ENCODE measurements at regions not wholly inside any gene's neighbourhood (a gene's known extent, or its start where the extent isn't known, plus 50 kb on each side); places are given as distances from the start of the nearest gene placed in this dataset.
A peak's percentile ranks its signal among the peaks of the same experiment; 100 is the strongest.

DNA sequence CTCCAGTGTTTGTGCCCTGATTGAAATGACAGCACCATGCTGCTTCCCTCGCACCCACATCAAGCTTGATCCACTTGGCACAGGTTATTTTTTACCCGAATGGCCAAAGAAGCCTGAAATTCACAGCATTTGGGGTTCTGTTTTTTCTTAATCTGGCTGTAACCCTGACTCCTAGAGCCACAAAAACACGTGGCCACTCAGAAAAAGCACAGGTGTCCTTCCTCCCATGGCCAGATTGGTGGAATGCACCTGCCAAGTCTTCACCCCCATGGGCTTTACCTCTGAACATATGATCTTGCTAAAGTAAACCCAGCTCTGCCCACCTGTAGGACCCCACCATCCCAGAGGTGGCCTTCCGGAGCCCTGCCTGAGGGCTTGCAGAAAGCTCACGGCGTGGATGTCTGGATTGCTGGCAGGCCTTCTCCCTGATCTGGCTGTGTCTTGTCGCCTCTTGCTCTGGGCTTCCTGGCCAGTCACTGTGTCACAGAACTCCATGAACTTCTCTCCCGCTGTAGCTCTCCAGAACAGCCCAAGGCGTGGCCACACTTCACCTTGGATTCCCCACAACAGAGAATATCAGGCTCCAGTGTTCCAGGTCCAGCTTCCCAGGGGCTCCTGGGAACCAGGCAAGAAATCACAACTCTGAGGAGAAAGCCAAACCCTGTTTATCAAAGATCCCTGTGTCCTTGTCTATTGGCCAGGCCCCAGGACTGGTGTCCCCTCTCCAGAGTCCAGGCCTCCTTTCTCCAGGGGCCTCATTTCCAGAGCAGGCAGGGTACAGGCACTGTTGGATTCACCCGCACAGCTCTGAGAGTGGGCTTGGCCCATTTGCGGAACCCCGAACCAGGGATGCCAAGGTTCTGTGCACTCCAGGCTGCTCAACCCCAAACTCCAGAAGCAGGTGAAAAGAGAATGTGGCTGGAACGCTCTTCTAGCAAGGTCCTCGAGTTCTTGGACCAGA, 272.5 kb downstream of the SYK start:
- H3K27ac ChIP-seq = no peak overlapping the region
- H3K4me1 ChIP-seq (replicated peaks in 1 of 2) = no peaks in the 10 kb centered on the region
- 92 to 95% (median 93%) methylated on average over 7 to 14 of the region's 14 CpGs for WGBS, 4 donors
- no peak for TF ChIP-seq POLR2A (IDR thresholded peaks at IDR 0.05)
- TF ChIP-seq, protein P1, sequence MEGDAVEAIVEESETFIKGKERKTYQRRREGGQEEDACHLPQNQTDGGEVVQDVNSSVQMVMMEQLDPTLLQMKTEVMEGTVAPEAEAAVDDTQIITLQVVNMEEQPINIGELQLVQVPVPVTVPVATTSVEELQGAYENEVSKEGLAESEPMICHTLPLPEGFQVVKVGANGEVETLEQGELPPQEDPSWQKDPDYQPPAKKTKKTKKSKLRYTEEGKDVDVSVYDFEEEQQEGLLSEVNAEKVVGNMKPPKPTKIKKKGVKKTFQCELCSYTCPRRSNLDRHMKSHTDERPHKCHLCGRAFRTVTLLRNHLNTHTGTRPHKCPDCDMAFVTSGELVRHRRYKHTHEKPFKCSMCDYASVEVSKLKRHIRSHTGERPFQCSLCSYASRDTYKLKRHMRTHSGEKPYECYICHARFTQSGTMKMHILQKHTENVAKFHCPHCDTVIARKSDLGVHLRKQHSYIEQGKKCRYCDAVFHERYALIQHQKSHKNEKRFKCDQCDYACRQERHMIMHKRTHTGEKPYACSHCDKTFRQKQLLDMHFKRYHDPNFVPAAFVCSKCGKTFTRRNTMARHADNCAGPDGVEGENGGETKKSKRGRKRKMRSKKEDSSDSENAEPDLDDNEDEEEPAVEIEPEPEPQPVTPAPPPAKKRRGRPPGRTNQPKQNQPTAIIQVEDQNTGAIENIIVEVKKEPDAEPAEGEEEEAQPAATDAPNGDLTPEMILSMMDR (IDR thresholded peaks at IDR 0.05) = no peak
- intact Hi-C loops (cut with DNase I) = no loop called here
- DNase-seq = no peak
- H3K27me3 ChIP-seq = no peaks in the 10 kb centered on the region
- H3K4me3 ChIP-seq = no peak overlapping the region
- no peaks in the 10 kb centered on the region for H3K36me3 ChIP-seq (replicated peaks in 1 of 2)
- H3K9me3 ChIP-seq (replicated peaks in 1 of 3) = no peaks in the 10 kb centered on the region

DNA sequence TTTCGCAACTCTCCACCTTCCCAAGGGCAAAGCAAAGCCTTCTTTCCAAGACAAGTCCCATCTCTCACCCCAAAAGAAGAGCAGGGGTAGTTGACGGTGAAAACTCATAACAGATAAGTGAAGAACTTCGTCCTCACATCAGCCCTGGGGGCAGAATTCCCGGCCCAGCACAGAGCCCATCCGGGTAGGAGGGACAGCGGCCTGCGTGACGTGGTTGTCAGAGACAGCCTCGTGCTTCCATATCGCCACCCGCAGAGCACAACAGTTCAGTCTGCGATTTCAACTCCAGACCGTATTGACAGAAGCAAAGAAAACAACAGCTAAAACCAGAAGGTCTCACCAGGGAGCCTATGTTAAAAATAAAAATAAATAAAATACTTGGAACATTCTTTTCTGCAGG, 273.2 kb downstream of the SYK start:
- intact Hi-C loops (cut with DNase I) = no loop called here
- no peak overlapping the region for H3K4me3 ChIP-seq
- no peaks in the 10 kb centered on the region for H3K4me1 ChIP-seq (replicated peaks in 1 of 2)
- no peaks in the 10 kb centered on the region for H3K9me3 ChIP-seq (replicated peaks in 1 of 3)
- WGBS, 4 donors = 88 to 95% (median 93%) methylated on average over 13 of the region's 13 CpGs
- H3K36me3 ChIP-seq (replicated peaks in 1 of 2) = no peaks in the 10 kb centered on the region
- TF ChIP-seq, protein P1 (IDR thresholded peaks at IDR 0.05) = no peak
- TF ChIP-seq POLR2A (IDR thresholded peaks at IDR 0.05) = no peak
- H3K27ac ChIP-seq = no peak overlapping the region
- DNase-seq = no peak
- no peaks in the 10 kb centered on the region for H3K27me3 ChIP-seq

DNA sequence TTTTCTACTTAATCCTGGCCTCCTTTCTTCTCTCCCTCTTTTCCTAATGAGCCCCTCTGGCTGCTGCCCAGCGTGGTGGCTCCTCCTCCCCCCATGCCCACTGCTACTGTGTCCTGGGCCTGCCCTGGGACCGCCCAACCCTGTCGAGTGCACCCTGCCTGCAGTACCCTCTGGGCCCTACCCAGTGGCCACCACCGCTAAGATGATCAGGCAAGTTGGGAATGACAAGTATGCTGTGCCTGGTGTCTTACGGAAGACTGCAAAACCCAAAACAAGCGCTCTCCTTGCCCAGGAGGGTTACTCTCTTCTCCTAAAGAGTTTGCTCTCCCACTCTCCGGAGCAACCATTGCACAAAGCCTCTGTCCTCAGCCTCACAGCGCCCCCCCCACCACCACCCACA, 273.7 kb downstream of the SYK start:
- no peak for DNase-seq
- no peak overlapping the region for H3K27ac ChIP-seq

DNA sequence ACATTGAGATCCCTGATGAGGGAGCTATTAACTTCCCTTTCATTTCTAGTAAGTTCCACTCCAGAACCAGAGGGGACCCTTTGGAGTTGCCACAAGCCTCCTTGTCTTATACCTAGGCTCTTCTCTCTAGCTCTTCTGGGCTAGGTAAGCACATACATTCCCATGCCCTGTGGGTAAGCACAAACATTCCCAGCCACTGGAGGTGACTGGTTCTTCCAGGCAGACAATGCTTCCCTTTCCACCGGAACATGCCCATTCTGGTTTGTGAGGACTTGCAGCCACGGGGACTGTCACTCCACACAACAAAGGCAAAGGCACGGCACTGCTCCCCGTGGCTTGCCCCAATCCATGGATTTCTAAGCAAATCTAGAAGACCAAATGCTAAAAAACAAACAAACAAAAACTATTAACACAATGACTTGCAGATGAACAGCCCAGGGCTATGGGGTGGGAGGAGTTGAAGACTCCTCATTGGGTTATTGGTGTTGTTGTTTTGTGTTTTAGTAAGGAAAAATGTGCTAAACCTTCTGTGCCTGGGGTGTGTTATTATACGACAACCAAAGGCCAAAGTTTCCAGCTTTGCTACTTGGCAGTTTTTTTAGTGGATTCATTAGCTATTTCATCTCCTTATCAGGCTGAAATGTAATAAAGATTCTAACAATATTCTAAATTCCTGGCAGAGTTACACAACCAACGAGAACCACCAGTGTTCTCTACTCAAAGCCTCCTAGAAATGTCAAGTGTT, 276.2 kb downstream of the SYK start:
- TF ChIP-seq POLR2A (IDR thresholded peaks at IDR 0.05) = no peak
- TF ChIP-seq, protein P1 (IDR thresholded peaks at IDR 0.05) = no peak
- 85 to 89% (median 87%) methylated on average over 6 of the region's 6 CpGs for WGBS, 4 donors
- intact Hi-C loops (cut with DNase I) = no loop called here
- H3K27me3 ChIP-seq = no peaks in the 10 kb centered on the region
- no peaks in the 10 kb centered on the region for H3K36me3 ChIP-seq (replicated peaks in 1 of 2)
- no peak overlapping the region for H3K4me3 ChIP-seq
- H3K27ac ChIP-seq = peak overlapping the region in 1 of 5 donors; percentile 45
- no peaks in the 10 kb centered on the region for H3K9me3 ChIP-seq (replicated peaks in 1 of 3)
- no peak for DNase-seq
- H3K4me1 ChIP-seq (replicated peaks in 1 of 2) = no peaks in the 10 kb centered on the region

More for the DNA sequence above, 273.7 kb downstream of the SYK start:
- Histone ChIP-seq H3K4me3 (no peak overlapping the region), H3K36me3 (replicated peaks in 1 of 2) (no peaks in the 10 kb centered on the region), H3K27me3 (no peaks in the 10 kb centered on the region), H3K9me3 (replicated peaks in 1 of 3) (no peaks in the 10 kb centered on the region), H3K4me1 (replicated peaks in 1 of 2) (no peaks in the 10 kb centered on the region)
- no peak for TF ChIP-seq POLR2A (IDR thresholded peaks at IDR 0.05)
- TF ChIP-seq, protein P1 (IDR thresholded peaks at IDR 0.05) = no peak
- intact Hi-C loops (cut with DNase I) = no loop called here
- 89 to 98% (median 92%) methylated on average over 6 to 8 of the region's 8 CpGs for WGBS, 4 donors
